ENCODE measurements at regions not wholly inside any gene's neighbourhood (a gene's known extent, or its start where the extent isn't known, plus 50 kb on each side); places are given as distances from the start of the nearest gene placed in this dataset.

DNA sequence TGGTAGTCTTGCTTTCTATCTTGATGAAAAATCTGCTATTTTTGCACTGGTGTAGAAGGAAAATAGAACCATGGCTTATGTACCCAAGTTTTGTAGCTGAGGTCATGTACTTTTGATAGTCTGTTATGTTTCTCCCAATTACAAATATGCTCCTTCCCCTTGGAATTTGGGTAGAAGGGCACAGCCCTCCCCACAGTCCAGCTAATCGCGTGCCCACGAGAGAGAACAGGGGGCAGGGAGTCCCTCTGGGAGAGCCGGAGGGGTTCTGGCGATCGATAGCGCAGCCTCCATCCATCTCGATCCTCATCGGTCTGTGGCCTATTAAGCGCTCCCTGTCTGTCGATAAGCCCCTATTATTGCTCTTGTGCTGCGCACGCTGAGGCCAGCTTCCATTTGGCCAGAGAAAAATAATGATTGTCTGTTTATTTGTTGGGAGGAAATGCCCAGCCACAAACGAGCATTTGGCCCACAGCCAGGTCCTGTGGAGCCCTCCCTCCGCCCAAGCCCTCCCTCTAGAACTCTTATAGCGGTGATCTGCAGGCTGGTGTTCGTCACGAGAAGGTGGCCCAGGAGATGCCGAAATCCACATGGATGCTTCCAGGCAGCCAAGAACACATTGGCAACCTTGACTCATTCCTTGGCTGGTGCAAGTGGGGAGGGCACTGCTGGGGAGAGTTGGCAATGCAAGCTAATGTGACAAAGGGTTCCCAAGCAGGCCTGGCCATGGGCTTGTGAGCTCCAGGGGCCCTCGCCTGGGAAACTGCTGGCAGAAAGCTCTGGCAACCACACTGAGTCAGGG lies 134.7 kb upstream of the TNR start:
- ChIA-PET POLR2A (no interaction called here), CTCF (interaction anchor here (0.6 kb wide), 1 partner anchor 242 kb away, joined by 6 read pairs; no protein-coding TSS in a partner anchor)
- TF ChIP-seq ZNF610 (tag by site-specific recombination; IDR thresholded peaks at IDR 0.05; ENCODE audit: borderline replicate concordance) = no peak
- Histone ChIP-seq H3K27ac (ENCODE audit: extremely low read depth, low read depth, low read length) (no peak overlapping the region), H3K4me3 (ENCODE audit: low read depth, low read length) (no peak overlapping the region), H3K4me1 (ENCODE audit: control insufficient read depth, insufficient read depth, low read length) (no peaks in the 10 kb centered on the region), H3K36me3 (ENCODE audit: control insufficient read depth in 2 of 2, insufficient read depth in 1 of 2, low read length in 2 of 2) (no peaks in the 10 kb centered on the region), H3K9me3 (ENCODE audit: control insufficient read depth, insufficient read depth, low read depth, low read length) (no peaks in the 10 kb centered on the region)

DNA sequence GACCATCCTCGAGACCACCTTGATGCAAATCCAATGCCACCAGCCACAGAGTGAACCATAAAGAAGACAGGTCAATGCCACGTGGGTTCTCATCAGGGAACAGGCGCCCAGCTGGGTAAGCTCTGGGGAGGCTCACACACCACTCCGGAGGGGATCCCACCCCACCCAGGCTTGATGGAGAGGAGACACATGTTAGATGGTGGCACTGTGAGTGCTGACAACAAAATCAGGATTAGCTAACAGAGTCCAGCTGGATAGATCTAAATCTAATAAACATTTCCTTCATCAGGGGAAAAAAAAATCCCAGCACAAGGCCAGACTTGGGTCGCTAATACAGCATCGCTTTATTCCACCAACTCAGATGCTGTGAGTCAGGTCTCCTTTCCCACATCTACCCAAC lies 132.2 kb upstream of the TNR start:
- CTCF ChIA-PET = no interaction called here
- no peak for TF ChIP-seq OVOL3 (tag by site-specific recombination; IDR thresholded peaks at IDR 0.05)
- TF ChIP-seq, protein P1, sequence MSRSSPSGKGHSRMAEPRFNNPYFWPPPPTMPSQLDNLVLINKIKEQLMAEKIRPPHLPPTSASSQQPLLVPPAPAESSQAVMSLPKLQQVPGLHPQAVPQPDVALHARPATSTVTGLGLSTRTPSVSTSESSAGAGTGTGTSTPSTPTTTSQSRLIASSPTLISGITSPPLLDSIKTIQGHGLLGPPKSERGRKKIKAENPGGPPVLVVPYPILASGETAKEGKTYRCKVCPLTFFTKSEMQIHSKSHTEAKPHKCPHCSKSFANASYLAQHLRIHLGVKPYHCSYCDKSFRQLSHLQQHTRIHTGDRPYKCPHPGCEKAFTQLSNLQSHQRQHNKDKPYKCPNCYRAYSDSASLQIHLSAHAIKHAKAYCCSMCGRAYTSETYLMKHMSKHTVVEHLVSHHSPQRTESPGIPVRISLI (tag by site-specific recombination; IDR thresholded peaks at IDR 0.05) = no peak
- TF ChIP-seq, protein P2, sequence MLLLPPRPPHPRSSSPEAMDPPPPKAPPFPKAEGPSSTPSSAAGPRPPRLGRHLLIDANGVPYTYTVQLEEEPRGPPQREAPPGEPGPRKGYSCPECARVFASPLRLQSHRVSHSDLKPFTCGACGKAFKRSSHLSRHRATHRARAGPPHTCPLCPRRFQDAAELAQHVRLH (tag by site-specific recombination; IDR thresholded peaks at IDR 0.05) = no peak
- no peak for TF ChIP-seq YY1 (tag by site-specific recombination; IDR thresholded peaks at IDR 0.05)
- no peak for TF ChIP-seq ZNF707 (tag by site-specific recombination; IDR thresholded peaks at IDR 0.05)
- TF ChIP-seq ZNF571 (tag by site-specific recombination; IDR thresholded peaks at IDR 0.05) = no peak
- TF ChIP-seq ZNF157 (tag by site-specific recombination; IDR thresholded peaks at IDR 0.05) = no peak
- no peak for TF ChIP-seq ZNF366 (tag by site-specific recombination; conservative IDR thresholded peaks at IDR 0.05)
- no peak for TF ChIP-seq ZNF121 (tag by site-specific recombination; IDR thresholded peaks at IDR 0.05)
- TF ChIP-seq EGR2 (tag by site-specific recombination; IDR thresholded peaks at IDR 0.05; ENCODE audit: low read depth) = no peak
- TF ChIP-seq KLF16 (tag by site-specific recombination; IDR thresholded peaks at IDR 0.05) = no peak
- TF ChIP-seq ZNF549 (tag by site-specific recombination; IDR thresholded peaks at IDR 0.05) = no peak
- TF ChIP-seq ZNF776 (tag by site-specific recombination; IDR thresholded peaks at IDR 0.05; ENCODE audit: borderline replicate concordance) = no peak
- no peak for TF ChIP-seq YY2 (tag by site-specific recombination; IDR thresholded peaks at IDR 0.05)

DNA sequence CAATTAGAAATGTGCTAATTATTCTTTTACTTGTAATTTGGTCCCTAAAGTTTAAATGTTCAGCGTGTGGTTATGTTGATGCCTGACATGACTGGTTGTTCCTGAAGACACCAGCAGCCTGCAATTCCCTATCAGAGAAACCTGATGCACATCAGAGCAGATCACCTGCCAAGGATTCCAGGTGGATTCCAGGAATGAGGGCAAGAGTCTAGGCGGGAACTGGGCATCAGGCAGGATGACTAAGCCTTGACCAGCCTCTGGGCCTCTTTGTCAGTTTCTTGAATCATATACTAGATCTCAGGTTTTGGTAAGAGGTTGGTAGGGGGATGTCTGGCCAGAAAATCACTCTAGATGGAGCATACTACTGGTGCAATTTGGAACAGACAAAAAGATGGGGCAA lies 130.7 kb upstream of the TNR start:
- H3K36me3 ChIP-seq (ENCODE audit: control insufficient read depth in 2 of 2, insufficient read depth in 1 of 2, low read length in 2 of 2) = no peaks in the 10 kb centered on the region
- no peaks in the 10 kb centered on the region for H3K9me3 ChIP-seq (ENCODE audit: control insufficient read depth, insufficient read depth, low read depth, low read length)
- no peak overlapping the region for H3K27ac ChIP-seq (ENCODE audit: extremely low read depth, low read depth, low read length)
- ChIA-PET CTCF (no interaction called here), POLR2A (no interaction called here)
- H3K4me3 ChIP-seq (ENCODE audit: low read depth, low read length) = no peak overlapping the region
- H3K4me1 ChIP-seq (ENCODE audit: control insufficient read depth, insufficient read depth, low read length) = no peaks in the 10 kb centered on the region
- no peak for TF ChIP-seq HOXD13 (CRISPR knock-in tag; IDR thresholded peaks at IDR 0.05; ENCODE audit: borderline replicate concordance)
- TF ChIP-seq ZNF670 (tag by site-specific recombination; IDR thresholded peaks at IDR 0.05; ENCODE audit: low read depth) = no peak
- no peak for TF ChIP-seq ZNF777 (tag by site-specific recombination; IDR thresholded peaks at IDR 0.05; ENCODE audit: borderline replicate concordance)
- TF ChIP-seq ZNF747 (tag by site-specific recombination; IDR thresholded peaks at IDR 0.05) = no peak
- TF ChIP-seq, protein P3, sequence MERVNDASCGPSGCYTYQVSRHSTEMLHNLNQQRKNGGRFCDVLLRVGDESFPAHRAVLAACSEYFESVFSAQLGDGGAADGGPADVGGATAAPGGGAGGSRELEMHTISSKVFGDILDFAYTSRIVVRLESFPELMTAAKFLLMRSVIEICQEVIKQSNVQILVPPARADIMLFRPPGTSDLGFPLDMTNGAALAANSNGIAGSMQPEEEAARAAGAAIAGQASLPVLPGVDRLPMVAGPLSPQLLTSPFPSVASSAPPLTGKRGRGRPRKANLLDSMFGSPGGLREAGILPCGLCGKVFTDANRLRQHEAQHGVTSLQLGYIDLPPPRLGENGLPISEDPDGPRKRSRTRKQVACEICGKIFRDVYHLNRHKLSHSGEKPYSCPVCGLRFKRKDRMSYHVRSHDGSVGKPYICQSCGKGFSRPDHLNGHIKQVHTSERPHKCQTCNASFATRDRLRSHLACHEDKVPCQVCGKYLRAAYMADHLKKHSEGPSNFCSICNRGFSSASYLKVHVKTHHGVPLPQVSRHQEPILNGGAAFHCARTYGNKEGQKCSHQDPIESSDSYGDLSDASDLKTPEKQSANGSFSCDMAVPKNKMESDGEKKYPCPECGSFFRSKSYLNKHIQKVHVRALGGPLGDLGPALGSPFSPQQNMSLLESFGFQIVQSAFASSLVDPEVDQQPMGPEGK (tag by site-specific recombination; IDR thresholded peaks at IDR 0.05) = no peak
- TF ChIP-seq ZNF776 (tag by site-specific recombination; IDR thresholded peaks at IDR 0.05; ENCODE audit: borderline replicate concordance) = no peak
- no peak for TF ChIP-seq ZNF214 (tag by site-specific recombination; IDR thresholded peaks at IDR 0.05; ENCODE audit: borderline replicate concordance)
- no peak for TF ChIP-seq ZNF48 (tag by site-specific recombination; IDR thresholded peaks at IDR 0.05)
- no peak for TF ChIP-seq KLF1 (tag by site-specific recombination; IDR thresholded peaks at IDR 0.05)
- TF ChIP-seq, protein P4, sequence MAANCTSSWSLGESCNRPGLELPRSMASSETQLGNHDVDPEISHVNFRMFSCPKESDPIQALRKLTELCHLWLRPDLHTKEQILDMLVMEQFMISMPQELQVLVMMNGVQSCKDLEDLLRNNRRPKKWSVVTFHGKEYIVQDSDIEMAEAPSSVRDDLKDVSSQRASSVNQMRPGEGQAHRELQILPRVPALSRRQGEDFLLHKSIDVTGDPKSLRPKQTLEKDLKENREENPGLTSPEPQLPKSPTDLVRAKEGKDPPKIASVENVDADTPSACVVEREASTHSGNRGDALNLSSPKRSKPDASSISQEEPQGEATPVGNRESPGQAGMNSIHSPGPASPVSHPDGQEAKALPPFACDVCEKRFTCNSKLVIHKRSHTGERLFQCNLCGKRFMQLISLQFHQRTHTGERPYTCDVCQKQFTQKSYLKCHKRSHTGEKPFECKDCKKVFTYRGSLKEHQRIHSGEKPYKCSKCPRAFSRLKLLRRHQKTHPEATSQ (tag by site-specific recombination; IDR thresholded peaks at IDR 0.05) = no peak
- TF ChIP-seq, protein P5, sequence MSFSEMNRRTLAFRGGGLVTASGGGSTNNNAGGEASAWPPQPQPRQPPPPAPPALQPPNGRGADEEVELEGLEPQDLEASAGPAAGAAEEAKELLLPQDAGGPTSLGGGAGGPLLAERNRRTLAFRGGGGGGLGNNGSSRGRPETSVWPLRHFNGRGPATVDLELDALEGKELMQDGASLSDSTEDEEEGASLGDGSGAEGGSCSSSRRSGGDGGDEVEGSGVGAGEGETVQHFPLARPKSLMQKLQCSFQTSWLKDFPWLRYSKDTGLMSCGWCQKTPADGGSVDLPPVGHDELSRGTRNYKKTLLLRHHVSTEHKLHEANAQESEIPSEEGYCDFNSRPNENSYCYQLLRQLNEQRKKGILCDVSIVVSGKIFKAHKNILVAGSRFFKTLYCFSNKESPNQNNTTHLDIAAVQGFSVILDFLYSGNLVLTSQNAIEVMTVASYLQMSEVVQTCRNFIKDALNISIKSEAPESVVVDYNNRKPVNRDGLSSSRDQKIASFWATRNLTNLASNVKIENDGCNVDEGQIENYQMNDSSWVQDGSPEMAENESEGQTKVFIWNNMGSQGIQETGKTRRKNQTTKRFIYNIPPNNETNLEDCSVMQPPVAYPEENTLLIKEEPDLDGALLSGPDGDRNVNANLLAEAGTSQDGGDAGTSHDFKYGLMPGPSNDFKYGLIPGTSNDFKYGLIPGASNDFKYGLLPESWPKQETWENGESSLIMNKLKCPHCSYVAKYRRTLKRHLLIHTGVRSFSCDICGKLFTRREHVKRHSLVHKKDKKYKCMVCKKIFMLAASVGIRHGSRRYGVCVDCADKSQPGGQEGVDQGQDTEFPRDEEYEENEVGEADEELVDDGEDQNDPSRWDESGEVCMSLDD (tag by site-specific recombination; IDR thresholded peaks at IDR 0.05) = no peak

More for the DNA sequence above, 132.2 kb upstream of the TNR start:
- no peak overlapping the region for H3K4me3 ChIP-seq (ENCODE audit: low read depth, low read length)
- H3K36me3 ChIP-seq (ENCODE audit: control insufficient read depth in 2 of 2, insufficient read depth in 1 of 2, low read length in 2 of 2) = no peaks in the 10 kb centered on the region
- no peaks in the 10 kb centered on the region for H3K9me3 ChIP-seq (ENCODE audit: control insufficient read depth, insufficient read depth, low read depth, low read length)
- POLR2A ChIA-PET = no interaction called here
- H3K27ac ChIP-seq (ENCODE audit: extremely low read depth, low read depth, low read length) = no peak overlapping the region
- H3K4me1 ChIP-seq (ENCODE audit: control insufficient read depth, insufficient read depth, low read length) = no peaks in the 10 kb centered on the region
